ENCODE measurements at regions not wholly inside any gene's neighbourhood (a gene's known extent, or its start where the extent isn't known, plus 50 kb on each side); places are given as distances from the start of the nearest gene placed in this dataset.
"Not testable (repeated sequence)": the region's sequence is repeated elsewhere in the genome, so short reads cannot be mapped to it uniquely, and the experiment has no call there.

DNA sequence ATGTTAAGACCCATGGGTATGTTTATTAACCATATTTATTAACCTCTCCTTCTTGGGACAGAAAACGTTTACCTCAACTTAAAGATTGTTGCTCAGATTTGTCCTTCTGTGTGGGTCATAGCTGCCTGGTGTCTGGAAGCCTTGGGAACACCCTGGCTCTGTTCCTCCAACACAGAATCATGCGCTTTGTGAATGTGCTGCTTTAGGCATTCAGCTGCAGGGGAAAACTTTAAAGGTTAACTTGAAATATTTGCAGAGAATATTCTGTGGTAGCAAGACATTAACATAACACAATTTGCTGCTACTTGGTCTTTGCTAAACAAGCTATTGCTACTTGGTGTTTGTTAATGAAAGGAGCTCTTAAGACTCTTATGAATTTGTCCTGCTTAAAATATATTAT lies 50.5 kb upstream of the THOC3 start:
- DNase-seq (ENCODE audit: low read depth): not testable (repeated sequence)

DNA sequence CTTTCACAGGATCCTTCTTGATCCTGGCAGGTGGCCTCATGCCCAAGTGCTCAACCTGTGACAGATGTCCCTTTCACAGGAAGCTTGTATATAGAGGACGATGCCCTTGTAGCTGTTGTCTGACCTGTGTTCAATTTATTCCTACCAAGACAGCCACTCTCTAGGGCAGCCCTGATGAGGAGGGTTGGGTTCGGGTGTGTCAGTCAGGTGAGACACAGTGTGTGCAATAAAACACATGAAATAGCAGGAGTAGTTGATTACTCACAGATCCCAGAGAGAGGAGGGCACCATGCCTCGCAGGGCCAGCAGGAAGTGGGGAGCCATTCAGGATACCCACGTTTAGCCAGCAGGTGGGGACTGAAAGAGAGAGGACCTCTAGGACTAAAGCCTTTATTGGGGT lies 52.7 kb upstream of the THOC3 start:
- not testable (repeated sequence) for DNase-seq (ENCODE audit: low read depth)

DNA sequence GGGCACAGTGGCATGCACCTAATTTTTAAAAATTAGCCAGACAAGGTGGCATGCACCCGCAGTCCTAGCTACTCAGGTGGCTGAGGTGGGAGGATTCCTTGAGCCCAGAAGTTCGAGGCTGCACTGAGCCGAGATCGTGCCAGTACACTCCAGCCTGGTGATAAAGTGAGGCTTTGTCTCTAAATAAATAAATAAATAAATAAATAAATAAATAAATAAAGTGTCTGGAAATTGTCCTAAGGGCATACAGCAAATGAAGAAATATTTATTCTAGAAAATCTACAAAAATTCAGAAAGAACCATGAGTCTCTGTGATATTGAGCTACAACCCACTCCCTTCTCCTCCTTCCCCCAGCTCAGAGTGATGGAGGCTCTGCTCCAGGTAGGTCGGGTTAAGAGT lies 55.4 kb upstream of the THOC3 start:
- not testable (repeated sequence) for DNase-seq (ENCODE audit: low read depth)

DNA sequence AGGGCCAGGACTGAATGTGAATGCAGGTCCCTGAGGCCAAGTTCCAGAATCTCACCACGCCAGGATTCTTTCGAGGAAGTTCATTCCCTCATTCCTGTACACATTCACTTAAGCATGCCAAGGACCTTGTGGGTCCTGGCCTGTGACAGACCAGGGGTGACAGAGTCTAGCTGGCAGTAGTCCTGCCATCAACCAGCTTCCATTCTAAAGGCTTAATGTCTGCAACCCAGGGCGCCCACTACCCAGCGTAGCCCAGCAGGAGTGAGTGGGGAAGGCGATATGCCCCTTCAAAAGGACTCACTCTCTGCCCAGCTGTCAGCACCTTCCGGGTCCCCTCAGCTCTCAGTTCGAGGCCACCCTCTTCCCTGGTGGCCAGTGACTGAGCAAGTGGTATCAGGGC lies 61.3 kb upstream of the THOC3 start:
- not testable (repeated sequence) for DNase-seq (ENCODE audit: low read depth)

DNA sequence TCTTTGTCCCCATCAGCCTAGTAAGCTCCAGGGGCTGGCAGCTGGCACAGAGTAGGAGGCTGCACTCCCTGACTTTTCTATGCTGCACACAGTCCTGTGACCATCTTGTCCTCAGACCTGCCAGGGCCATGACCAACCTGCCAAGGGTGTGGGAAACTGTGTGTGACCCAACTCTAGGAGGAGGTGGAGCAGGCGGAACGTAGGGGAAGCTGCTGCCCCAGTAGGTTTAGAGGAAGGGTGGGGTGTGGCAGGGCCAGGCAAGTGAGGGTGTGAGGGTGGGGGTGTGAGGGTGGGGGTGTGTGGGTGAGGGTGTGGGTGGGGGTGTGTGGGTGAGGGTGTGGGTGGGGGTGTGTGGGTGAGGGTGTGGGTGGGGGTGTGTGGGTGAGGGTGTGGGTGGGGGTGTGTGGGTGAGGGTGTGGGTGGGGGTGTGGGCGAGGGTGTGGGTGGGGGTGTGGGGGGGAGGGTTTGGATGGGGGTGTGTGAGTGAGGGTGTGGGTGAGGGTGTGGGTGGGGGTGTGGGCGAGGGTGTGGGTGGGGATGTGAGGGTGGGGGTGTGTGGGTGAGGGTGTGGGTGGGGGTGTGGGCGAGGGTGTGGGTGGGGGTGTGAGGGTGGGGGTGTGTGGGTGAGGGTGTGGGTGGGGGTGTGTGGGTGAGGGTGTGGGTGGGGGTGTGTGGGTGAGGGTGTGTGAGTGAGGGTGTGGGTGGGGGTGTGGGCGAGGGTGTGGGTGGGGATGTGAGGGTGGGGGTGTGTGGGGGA lies 62.4 kb upstream of the THOC3 start:
- DNase-seq (ENCODE audit: low read depth): not testable (repeated sequence)

DNA sequence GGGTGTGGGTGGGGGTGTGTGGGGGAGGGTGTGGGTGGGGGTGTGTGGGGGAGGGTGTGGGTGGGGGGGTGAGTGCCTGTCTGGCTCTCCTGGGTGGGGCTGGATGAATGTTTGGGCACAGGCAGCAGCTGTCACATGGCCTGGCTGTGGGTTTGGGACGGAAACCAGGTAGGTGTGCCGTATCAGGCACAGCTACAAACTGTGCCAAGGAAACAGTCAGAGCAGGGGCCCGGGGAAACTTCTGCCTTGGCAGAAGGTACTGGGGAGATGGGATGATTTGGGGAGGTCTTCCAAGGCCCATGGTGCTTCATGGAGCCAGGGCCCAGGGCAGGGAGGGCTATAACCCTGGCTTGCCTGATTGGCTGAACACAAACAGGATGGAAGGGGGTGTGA lies 63.0 kb upstream of the THOC3 start:
- not testable (repeated sequence) for DNase-seq (ENCODE audit: low read depth)

DNA sequence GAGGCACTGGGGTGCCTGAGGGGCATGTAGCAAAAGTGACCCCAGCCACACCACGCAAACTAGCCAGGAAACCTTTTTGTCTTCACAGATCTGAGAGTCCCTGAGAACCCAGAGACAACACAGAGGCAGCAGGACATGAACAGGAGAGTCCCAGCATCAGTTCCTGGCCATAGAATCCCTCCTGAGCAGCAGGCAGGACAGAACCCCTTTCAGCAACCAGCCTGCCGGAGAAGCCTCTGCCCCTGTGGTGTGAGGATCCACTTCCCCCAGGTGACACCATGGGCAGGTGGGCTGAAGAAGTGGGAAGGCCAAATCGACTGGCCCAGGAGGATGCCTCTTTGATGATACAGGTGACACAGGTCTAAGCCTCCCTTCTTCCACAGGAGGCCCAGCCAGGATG lies 65.1 kb upstream of the THOC3 start:
- DNase-seq (ENCODE audit: low read depth): not testable (repeated sequence)

DNA sequence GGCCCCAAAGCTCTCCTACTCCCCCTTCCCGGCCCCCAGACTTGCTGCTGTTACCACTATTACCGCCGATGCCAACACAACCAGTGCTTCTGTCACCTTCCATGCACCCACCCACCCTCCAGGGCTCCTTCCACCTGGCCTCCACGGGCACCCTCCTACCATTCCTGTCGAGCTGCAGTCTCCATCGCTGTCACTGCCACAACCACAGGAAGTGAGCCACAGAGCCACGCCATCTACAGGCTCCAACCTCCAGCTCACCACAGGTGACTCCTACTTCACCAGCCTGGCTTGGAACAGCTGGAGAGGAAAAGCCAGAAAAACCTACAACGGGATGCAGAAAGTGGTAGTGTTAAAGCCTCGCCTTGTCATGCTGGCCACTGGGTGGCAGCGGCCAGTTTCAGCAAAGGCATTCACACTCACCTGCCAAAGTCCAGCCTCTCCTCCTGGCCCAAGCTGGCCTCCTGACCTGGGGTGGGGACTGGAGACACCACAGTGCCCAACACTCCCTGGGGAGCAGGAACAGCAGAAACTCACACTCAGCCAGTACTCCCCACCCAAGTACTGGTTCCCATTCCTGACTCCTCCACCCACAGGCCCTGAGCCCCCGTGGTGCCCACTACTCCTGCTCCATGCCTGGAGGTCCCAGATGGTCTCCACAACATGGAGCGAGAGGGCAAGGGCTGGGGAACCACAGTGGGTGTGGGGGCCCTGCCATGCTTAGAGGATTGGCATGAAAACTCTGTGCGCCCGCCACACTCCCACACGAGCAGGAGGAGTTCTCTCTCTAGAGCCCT lies 66.5 kb upstream of the THOC3 start:
- not testable (repeated sequence) for DNase-seq (ENCODE audit: low read depth)

DNA sequence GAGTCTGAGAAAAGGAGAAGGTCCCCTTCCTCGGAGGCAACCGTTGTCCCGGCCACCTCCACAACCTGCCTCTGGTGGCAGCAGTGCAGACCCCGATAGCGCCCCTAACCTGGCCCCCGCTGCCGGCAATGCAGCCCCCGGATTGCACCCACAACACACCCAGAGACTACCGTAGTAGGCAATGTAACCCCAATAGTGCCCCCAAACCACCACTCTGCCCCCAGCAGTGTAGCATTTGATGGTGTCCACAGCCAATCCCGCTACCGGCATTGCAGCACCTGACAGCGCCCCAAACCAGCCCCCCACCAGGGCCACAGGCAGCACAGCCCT lies 67.1 kb upstream of the THOC3 start:
- DNase-seq (ENCODE audit: low read depth): not testable (repeated sequence)

DNA sequence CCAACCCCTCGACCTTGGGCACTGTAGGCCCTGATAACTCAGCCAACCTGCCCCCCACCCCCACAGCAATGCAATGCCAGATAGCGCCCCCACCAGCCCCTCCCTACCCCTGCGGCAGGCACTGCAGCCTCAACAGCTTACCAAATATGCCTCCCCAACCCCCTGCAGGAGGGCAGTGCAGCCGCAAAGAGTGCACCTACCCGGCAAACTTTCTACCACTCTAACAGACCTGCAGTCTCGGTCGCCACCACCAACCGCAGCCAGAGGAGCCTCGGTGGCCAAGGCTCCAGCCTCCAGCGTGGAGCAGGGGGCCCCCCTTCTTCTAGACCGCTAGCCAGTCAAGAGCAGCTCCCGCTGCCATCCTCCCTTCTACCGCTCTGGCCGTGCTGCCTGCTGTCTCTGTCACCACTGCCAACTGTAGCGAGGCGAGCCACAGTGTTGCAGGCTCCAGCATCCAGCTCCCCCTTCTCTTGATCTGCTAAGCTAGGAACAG lies 67.7 kb upstream of the THOC3 start:
- DNase-seq (ENCODE audit: low read depth): not testable (repeated sequence)

DNA sequence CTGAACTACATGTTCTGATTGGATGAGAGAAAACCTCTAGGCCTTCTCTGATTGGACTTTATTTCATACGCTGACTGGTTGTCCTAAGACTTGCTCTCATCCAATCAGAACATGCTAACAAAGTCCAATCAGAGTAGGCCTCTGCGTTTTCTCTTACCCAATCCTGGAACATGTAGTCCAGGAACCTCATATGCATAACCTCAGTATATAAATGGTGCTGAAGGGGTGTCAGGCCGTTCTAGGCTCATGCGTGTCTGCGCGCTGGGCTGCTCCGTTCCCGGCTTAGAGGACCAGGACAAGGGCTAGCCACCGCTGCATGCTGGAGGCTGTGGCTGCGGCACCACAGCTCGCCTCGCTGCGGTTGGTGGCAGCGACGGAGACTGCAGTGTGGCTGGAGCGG lies 68.3 kb upstream of the THOC3 start:
- DNase-seq (ENCODE audit: low read depth): not testable (repeated sequence)

DNA sequence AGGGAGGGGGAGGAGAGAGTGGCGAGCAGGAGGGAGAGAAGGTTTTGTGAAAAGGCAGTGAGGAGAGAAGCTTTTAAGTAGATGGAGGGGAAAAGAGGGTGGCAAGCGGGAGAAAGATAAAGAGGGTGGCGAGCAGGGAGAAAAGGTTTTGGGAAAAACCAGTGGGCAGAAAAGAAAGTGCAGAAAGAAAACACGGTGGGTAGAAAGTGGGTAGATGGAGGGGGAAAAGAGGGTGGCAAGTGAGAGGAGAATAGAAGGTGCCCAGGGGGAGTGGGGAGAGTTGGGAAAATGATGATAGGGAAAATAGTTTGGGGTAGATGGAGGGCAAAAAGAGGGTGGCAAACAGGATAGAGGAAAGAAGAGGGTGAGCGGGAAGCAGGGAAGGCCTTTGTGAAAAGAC lies 69.1 kb upstream of the THOC3 start:
- not testable (repeated sequence) for DNase-seq (ENCODE audit: low read depth)

DNA sequence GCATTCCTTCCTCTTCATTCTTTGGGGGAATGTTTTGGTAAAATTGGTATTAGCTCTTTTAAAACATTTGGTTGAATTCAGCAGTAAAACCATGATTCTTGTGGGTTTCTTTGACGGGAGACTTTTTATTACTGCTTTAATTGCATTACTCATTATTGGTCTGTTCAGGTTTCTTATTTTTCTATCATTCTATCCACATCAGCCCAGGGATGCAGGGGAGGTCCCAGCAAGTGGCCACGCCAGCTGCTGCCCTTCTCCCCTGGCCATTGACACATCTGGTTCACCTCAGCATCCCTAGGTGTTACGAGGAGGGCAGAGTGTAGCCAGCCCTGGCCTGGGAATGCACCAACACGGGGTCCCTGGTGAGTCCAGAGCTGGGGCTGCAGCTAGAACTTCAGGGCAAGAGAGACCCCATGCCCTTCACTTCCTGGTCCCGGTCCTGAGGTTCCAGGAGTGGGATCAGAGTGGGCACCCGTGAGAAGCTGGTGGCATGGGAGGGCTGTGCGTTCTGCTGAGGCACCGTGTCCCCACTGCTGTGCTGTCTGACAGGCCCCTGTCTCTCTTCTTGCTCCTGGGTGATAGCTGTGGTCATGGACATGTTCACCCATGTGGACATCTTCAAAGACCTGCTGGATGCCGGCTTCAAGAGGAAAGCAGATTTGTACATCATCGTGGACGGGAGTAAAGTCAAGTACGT lies 72.1 kb upstream of the THOC3 start:
- not testable (repeated sequence) for DNase-seq (ENCODE audit: low read depth)

DNA sequence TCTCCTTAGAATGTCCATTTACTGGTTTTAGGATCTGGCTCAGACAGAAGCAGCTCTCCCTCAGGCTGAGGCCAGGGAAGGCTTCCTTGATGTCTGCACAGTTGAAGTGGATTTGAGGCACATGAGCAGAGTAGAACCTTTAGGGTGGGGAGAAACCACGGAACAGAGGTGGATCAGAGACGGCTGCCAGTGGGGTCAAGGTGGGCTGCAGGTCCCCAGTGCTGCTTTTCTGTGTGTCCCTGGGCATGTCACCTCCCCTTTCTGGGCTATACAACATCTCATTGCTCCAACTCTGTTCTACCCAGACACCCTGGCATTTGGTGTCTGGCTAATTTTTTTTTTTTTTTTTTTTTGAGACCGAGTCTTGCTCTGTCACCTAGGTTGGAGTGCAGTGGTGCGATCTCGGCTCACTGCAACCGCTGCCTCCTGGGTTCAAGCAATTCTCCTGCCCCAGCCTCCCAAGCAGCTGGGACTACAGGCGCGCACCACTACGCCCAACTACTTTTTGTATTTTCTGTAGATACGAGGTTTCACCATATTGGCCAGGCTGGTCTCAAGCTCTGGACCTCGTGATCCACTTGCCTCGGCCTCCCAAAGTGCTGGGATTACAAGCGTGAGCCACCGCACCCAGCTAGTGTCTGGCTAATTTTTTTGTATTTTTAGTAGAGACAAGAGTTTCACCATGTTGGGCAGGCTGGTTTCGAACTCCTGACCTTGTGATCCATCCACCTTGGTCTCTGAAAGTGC lies 73.3 kb upstream of the THOC3 start:
- not testable (repeated sequence) for DNase-seq (ENCODE audit: low read depth)

DNA sequence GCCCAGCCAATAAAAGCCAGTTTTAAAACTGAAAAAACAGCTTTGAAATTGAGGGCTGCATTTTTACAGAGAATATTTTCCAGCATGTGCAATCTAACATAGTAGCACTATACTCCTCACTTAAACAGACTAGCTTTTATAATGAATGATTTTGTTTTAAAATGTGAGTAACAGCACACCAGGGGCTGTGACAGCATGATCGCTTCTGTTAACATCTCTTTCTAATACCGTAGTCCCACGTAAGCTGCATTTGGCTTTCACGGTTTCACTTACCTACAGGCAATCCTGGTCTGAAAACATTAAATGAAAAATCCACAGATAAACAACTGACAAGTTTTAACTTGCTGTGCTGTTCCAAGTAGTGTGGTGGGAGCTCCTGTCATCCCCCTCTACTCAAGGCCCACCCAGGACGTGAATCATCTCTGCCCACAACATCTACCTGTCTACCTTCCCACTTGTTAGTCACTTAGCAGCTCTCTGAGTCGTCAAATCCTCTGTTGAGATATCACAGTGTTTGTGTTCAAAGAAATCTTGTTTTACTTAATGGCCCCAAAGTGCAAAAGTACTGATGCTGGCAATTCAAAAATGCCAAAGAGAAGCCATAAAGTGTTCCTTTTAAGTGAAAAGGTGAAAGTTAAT lies 74.0 kb upstream of the THOC3 start:
- not testable (repeated sequence) for DNase-seq (ENCODE audit: low read depth)

DNA sequence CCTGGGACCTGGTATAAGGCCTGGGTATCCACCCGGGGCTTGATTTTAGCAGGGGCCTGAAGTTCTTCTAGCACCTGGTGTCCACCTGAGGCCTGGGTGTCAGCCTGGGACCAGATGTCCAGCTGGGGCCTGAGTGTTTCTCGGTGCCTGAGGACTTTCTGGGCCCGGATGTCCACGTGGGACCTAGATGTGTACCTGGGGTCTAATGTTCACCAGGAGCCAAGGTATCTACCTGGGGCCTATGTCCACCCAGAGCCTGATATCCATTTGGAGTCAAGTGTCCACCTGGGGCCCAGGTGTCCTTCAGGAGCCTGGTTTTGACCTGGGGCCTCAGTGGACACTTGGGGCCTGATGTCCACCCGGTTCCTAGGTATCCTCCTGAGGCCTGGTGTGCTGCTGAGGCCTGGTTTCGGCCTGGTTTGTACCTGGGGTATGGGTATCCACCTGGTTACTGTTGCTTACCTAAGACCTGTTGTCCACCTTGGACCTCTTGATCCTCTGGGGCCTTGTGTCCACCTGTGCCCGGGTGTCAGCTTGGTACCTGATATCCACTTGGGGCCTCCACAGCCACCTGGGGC lies 75.2 kb upstream of the THOC3 start:
- DNase-seq (ENCODE audit: low read depth): not testable (repeated sequence)

DNA sequence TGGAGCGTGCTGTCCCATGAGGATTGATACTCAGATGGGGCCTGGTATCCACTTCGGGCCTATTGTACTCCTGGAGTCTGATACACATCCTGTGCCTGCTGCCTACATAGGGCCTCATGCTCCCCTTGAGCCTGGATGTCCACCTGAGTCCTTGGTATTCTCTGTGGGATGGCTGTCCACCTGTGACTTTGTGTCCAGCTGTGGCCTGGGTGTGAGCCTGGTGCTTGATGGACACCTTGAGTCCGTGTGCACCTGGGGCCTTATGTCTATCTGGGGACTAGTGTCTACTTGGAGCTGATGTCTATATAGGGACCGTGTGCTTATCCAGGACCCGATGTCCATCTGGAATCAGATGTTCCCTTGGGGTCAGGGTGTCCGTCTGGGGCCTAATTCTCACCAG lies 75.9 kb upstream of the THOC3 start:
- not testable (repeated sequence) for DNase-seq (ENCODE audit: low read depth)

DNA sequence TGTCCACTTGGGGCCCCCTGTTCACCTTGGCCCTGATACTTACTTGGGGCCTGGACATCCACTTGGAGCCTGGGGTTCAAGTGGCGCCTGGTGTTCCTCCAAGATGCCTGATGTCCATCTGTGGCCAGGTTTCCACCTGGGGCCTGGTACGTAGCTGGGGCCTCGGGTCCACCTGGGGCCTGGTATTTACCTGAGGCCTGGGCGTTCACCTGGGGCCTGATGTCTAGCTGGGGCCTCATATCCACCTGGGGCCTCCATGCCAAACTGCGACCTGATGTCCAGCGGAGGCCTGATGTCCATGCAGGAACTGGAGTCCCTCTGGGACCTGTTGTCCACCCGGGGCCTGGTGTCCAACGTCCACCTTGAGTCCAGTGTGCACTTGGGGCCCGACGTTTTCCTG lies 76.3 kb upstream of the THOC3 start:
- DNase-seq (ENCODE audit: low read depth): not testable (repeated sequence)

DNA sequence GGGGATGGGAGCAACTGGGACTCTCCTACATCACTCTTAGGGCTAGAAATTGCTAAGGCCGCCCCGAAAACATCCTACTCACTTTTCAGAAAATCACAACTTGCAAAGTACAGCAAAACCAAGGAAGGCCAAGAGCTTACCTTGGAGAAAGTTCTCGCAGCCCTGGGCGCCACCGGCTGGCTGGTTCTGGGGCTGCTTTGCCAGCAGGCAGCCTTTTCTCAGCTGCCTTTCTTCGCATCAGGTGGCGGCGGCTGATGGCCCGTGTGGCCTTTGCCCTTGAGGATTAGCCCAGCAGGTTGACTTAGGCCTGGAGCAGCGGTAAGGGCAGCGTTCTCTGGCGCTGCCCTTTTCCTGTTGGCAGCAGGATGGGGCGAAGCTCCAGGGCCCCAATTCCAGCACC lies 77.3 kb upstream of the THOC3 start:
- DNase-seq (ENCODE audit: low read depth): not testable (repeated sequence)

DNA sequence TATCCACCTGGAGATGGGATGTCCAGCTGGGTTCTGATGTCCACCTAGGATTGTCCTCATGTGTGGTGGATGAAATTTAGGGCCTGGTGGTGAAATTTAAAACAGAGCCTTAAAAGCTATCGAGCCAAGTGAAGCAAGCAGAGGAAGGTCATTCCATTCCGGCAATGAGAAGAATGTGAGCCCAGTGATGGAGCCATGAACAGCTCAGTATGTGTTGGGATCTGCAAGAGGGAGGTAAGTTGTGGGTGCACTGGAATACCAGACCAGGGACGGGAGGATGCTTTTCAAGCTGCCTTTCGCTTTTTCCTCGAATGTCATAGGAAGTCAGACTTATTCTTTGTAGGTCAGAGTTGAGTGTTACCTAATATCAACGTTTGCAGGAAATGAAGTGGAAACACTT lies 80.6 kb upstream of the THOC3 start:
- DNase-seq (ENCODE audit: low read depth): not testable (repeated sequence)

All from amniotic epithelial cell (primary cell).